ENCODE measurements at regions not wholly inside any gene's neighbourhood (a gene's known extent, or its start where the extent isn't known, plus 50 kb on each side); places are given as distances from the start of the nearest gene placed in this dataset.

- peak; percentile 29 for DNase-seq
- no peak overlapping the region for H3K4me3 ChIP-seq
- H3K9me3 ChIP-seq: peaks cover 0 to 13% (median 0%) of the 10 kb centered on the region in 8 donors
- H3K4me1 ChIP-seq: no peaks in the 10 kb centered on the region
- no peaks in the 10 kb centered on the region for H3K36me3 ChIP-seq
- intact Hi-C loops (cut with DNase I; ENCODE audit: low total_unique reads): no loop called here
- no peak overlapping the region for H3K27ac ChIP-seq
- H3K27me3 ChIP-seq (replicated peaks in 1 of 7): peaks cover 0 to 46% (median 0%) of the 10 kb centered on the region in 7 donors
- WGBS, 5 donors: 70 to 82% (median 79%) methylated on average over 14 to 16 of the region's 16 CpGs
- TF ChIP-seq POLR2A (IDR thresholded peaks at IDR 0.05) (no peak), CTCF (IDR thresholded peaks at IDR 0.05 in 8 of 11, conservative IDR thresholded peaks at IDR 0.05 in 3 of 11) (no peak), POLR2AphosphoS5 (IDR thresholded peaks at IDR 0.05) (no peak)
These were observed 987.3 kb downstream of the BRD1 start for GRCh38 chr22:48840112-48840949.

- 66 to 79% (median 74%) methylated on average over 15 to 19 of the region's 19 CpGs for WGBS, 5 donors
These were observed 988.6 kb downstream of the BRD1 start for GRCh38 chr22:48838846-48839730.

GRCh38 chr22:48838376-48838775, 989.3 kb downstream of the BRD1 start:
- WGBS, 5 donors: 80 to 88% (median 83%) methylated on average over 13 to 16 of the region's 16 CpGs
- H3K27me3 ChIP-seq (replicated peaks in 1 of 7): peaks cover 0 to 36% (median 0%) of the 10 kb centered on the region in 7 donors
- no peak overlapping the region for H3K27ac ChIP-seq
- intact Hi-C loops (cut with DNase I; ENCODE audit: low total_unique reads): no loop called here
- TF ChIP-seq POLR2A (IDR thresholded peaks at IDR 0.05): no peak
- TF ChIP-seq CTCF (IDR thresholded peaks at IDR 0.05 in 8 of 11, conservative IDR thresholded peaks at IDR 0.05 in 3 of 11): no peak
- TF ChIP-seq POLR2AphosphoS5 (IDR thresholded peaks at IDR 0.05): no peak
- H3K4me1 ChIP-seq: no peaks in the 10 kb centered on the region
- peaks cover 0 to 13% (median 0%) of the 10 kb centered on the region in 8 donors for H3K9me3 ChIP-seq
- no peaks in the 10 kb centered on the region for H3K36me3 ChIP-seq
- DNase-seq: peak; percentile 33
- H3K4me3 ChIP-seq: no peak overlapping the region

More at GRCh38 chr22:48838846-48839730, 988.6 kb downstream of the BRD1 start:
- TF ChIP-seq CTCF (IDR thresholded peaks at IDR 0.05 in 8 of 11, conservative IDR thresholded peaks at IDR 0.05 in 3 of 11) (no peak), POLR2AphosphoS5 (IDR thresholded peaks at IDR 0.05) (no peak), POLR2A (IDR thresholded peaks at IDR 0.05) (no peak)
- DNase-seq: no peak
- Histone ChIP-seq H3K4me1 (no peaks in the 10 kb centered on the region), H3K9me3 (peaks cover 0 to 13% (median 0%) of the 10 kb centered on the region in 8 donors), H3K27me3 (replicated peaks in 1 of 7) (peaks cover 0 to 39% (median 0%) of the 10 kb centered on the region in 7 donors), H3K4me3 (no peak overlapping the region), H3K36me3 (no peaks in the 10 kb centered on the region), H3K27ac (no peak overlapping the region)
- intact Hi-C loops (cut with DNase I; ENCODE audit: low total_unique reads): no loop called here

All from spleen (tissue), 11 donors.